ENCODE measurements at regions not wholly inside any gene's neighbourhood (a gene's known extent, or its start where the extent isn't known, plus 50 kb on each side); places are given as distances from the start of the nearest gene placed in this dataset.
"Not testable (repeated sequence)": the region's sequence is repeated elsewhere in the genome, so short reads cannot be mapped to it uniquely, and the experiment has no call there.

DNA sequence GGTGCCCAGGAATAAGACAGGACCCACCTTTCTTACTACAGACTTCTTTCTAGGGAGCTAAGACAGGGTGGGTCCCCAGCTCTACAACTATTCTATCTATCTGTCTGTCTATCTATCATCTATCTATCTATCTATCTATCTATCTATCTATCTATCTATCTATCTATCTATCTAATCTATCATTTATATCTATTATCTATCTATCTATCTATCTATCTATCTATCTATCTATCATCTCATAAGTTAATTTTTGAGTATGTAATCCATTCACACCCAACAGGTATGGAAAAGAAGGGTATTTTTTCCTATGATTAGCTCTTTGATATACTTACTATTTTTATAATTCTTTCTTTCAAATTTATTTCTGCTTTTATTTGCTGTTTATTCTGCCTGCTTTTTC, 55.9 kb downstream of the BAMBI start:
- DNase-seq, result no peak
- Mint-ChIP-seq H3K4me3 (no peak overlapping the region), H3K27me3 (peaks cover 10% of the 10 kb centered on the region), H3K9me3 (peaks cover 1% of the 10 kb centered on the region), H3K4me1 (peaks cover 2% of the 10 kb centered on the region), H3K27ac (no peak overlapping the region), H3K36me3 (no peaks in the 10 kb centered on the region)

DNA sequence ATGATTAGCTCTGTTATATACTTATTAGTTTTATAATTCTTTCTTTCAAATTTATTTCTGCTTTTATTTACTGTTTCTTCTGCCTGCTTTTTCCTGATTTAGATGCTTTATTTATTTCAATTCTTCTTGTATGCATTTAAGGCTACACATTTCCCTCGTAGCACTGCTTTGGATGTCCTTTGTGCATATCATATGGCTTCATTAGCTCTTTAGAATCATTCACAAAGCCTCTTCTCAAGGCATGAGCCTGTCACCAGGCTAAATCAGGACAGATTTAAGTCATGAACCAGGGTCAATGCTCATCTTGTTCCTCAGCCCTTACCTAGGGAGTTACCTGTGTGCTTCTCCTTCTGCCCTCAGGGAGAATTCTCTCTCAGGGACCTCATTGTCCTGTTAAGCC, 56.3 kb downstream of the BAMBI start:
- Mint-ChIP-seq H3K36me3 (no peaks in the 10 kb centered on the region), H3K4me1 (peaks cover 2% of the 10 kb centered on the region), H3K27me3 (peaks cover 14% of the 10 kb centered on the region), H3K9me3 (peaks cover 1% of the 10 kb centered on the region), H3K4me3 (no peak overlapping the region), H3K27ac (no peak overlapping the region)
- DNase-seq, result no peak

- Mint-ChIP-seq H3K27ac (no peak overlapping the region), H3K27me3 (peaks cover 12% of the 10 kb centered on the region), H3K4me3 (no peak overlapping the region), H3K36me3 (no peaks in the 10 kb centered on the region), H3K9me3 (peaks cover 1% of the 10 kb centered on the region), H3K4me1 (peaks cover 2% of the 10 kb centered on the region)
- DNase-seq, result no peak
Measured at GRCh38 chr10:28734938-28735759, 57.8 kb downstream of the BAMBI start.

DNA sequence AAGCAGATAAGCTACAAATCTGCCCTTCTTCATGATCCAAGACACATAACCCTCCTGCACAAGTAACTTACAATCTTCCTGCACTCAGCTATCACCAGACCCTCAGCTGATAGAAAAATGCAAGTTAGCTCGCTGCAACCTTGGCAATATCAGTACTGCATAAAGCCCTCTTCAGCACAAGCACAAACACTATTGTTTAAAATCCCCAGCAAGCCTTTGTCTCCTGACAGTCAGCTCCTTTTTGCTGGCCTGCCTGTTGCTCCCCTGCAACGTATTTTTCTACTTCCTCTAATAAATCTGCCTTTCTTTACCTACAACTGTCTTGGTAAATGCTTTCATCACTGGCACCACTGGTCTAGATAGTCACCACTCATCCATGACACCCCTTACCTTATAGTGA, 59.8 kb downstream of the BAMBI start:
- Mint-ChIP-seq H3K27me3 (peaks cover 17% of the 10 kb centered on the region), H3K9me3 (peaks cover 1% of the 10 kb centered on the region), H3K4me1 (no peaks in the 10 kb centered on the region), H3K36me3 (no peaks in the 10 kb centered on the region), H3K4me3 (no peak overlapping the region), H3K27ac (no peak overlapping the region)
- no peak for DNase-seq

DNA sequence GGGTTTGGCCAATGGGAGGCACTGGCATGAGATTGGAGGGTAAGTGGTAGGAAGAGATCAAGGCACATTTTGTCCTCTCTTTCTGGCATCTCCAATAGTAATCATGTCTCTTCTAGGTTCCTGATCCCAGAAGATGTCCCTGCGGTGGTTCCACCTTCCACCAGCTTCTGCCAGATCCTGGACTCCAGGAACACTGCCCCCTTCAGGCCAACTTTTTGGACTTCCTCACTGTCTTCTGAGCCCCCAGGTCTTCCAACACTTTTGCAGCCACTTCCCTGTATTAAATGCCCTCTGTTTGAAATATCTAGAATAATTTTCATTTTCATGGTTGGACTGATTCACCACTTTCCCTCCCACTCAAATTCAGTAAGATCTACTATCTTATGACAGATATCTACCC, 60.9 kb downstream of the BAMBI start:
- H3K4me3 Mint-ChIP-seq, result no peak overlapping the region
- no peak for DNase-seq
- H3K9me3 Mint-ChIP-seq, result no peaks in the 10 kb centered on the region
- H3K27ac Mint-ChIP-seq, result no peak overlapping the region
- no peaks in the 10 kb centered on the region for H3K4me1 Mint-ChIP-seq
- H3K27me3 Mint-ChIP-seq, result peaks cover 17% of the 10 kb centered on the region
- H3K36me3 Mint-ChIP-seq, result no peaks in the 10 kb centered on the region

DNA sequence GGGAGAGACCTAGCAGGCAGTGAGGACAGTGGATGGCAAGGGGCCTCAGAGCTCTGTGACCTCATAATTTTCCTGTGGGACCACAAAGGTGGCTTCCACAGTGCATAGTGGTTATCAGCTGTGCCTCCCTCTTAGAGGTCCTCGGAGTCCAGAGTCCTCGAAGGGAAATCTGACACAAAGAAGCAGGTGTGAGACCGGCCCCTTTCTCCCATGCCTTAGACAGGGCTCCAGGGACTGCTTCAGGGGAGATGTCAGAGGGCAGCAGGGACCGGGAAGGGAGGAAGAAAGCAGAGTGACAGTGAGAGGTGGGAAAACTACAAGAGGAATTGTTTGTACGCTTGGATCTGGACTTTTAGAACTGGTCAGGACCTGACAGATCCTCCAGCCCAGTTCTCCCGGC, 66.3 kb downstream of the BAMBI start:
- no peak overlapping the region for H3K27ac Mint-ChIP-seq
- H3K36me3 Mint-ChIP-seq, result no peaks in the 10 kb centered on the region
- DNase-seq, result no peak
- peaks cover 10% of the 10 kb centered on the region for H3K27me3 Mint-ChIP-seq
- no peak overlapping the region for H3K4me3 Mint-ChIP-seq
- no peaks in the 10 kb centered on the region for H3K4me1 Mint-ChIP-seq
- peaks cover 6% of the 10 kb centered on the region for H3K9me3 Mint-ChIP-seq

DNA sequence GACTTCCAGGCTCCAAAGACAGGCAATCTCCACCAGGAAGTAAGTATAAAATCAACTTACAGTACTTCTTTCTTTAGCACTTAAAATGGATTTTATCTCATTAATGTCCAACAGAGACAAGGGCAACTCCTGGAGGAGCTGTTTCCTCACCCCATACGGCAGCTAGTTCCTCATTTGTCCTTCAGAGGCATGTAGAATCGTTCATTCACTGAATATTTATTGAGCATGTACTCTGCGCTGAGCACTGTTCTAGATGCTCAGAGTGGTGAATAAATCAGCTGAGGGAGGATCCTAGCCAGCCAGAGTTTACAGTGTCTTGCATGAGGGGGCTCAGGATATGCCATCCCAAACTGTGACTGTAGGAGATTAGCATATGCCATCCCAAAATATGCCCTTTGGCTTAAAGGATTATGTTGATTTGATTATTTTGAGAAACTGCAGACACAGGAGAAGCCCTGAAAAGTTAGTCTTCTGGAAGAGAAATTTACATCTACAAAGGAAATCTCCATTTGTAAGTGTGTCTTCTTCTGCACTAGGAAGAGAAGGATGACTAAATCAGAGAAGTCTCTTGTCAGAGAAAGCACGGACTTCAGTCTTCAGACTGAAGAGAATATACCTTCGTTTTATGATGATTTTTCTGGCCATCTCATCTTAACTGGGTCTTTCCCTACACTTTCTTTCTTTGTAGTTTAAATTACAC, 66.9 kb downstream of the BAMBI start:
- peaks cover 6% of the 10 kb centered on the region for H3K9me3 Mint-ChIP-seq
- H3K27me3 Mint-ChIP-seq, result peaks cover 7% of the 10 kb centered on the region
- no peaks in the 10 kb centered on the region for H3K36me3 Mint-ChIP-seq
- no peak overlapping the region for H3K4me3 Mint-ChIP-seq
- H3K27ac Mint-ChIP-seq, result no peak overlapping the region
- DNase-seq, result no peak
- H3K4me1 Mint-ChIP-seq, result no peaks in the 10 kb centered on the region

DNA sequence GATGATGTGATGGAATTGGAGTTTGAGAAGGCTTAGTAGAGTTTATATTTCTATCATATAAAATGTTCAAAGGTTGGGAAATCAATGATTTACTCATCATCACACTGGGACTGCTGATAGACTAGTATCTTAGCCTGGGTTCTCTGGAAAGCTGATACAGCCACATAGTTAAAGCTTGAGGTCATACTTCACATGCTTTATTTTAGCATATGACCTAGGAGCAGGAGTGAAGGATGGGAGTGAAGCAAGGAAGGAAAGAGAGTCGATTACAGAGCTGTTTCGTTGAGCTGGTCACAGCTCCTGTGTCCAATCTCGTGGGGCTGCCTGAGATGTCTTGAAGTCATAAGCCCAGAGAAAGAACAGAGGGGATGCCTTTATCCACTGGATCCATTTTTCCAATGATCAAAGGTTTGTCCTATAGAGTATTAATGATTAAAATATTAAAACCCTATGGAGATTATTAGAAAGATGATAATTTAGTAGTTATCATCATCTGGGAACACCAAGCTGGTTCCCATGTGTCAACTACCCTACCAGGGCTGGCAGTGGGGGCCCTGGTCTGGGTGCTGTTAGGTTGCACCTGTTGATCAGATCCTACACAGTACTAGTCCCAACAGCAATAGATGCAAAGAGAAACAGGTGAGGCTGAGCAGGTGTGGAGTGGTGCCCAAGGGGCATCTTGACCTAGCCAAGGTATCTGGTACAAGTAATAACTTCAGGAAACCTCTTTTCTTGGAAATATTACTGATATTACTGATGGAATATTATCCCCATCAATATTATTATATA, 77.8 kb downstream of the BAMBI start:
- Mint-ChIP-seq H3K27me3 (peaks cover 26% of the 10 kb centered on the region), H3K4me1 (no peaks in the 10 kb centered on the region), H3K9me3 (peaks cover 8% of the 10 kb centered on the region), H3K27ac (no peak overlapping the region), H3K4me3 (no peak overlapping the region), H3K36me3 (no peaks in the 10 kb centered on the region)
- no peak for DNase-seq

DNA sequence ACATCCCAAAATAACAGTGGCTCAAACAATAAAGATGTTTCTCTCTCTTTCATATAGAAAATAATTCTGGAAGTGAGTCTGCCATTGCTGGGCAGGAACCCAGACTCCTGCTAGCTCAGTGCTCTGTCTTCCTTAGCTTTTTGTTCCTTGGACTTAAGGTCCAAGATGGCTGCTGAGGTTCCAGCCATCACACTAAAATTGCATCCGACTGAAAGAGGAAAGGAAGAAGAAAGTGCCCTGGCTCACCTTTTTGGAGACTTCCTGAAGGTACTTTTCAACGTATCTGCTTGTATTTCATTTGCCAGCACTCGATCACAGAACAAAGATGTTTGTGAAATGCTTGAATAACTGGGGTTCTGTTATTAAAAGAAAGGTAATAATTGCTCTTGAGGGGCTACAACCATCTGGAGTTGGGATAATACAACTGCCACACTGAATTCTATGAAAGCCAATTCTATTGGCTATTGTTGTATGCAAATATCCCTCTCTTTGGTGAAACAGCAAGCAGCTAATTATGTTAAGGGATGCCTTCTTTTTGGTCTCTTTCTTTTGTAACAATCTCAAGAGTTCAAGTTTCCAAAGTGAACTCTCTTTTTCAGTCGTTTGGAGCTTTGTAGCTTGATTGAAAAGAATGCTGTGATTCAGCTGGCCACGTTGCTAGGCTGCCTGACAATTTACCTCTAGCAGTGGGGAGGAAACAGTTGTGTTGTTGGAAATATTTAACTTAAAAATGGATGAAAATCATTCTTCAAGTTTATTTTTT, 83.9 kb downstream of the BAMBI start:
- Mint-ChIP-seq H3K27ac (no peak overlapping the region), H3K27me3 (peaks cover 31% of the 10 kb centered on the region), H3K4me3 (no peak overlapping the region), H3K9me3 (no peaks in the 10 kb centered on the region), H3K36me3 (no peaks in the 10 kb centered on the region), H3K4me1 (no peaks in the 10 kb centered on the region)
- DNase-seq, result no peak

- Mint-ChIP-seq H3K27ac (no peak overlapping the region), H3K4me3 (no peak overlapping the region), H3K9me3 (no peaks in the 10 kb centered on the region), H3K36me3 (no peaks in the 10 kb centered on the region), H3K27me3 (peaks cover 26% of the 10 kb centered on the region), H3K4me1 (no peaks in the 10 kb centered on the region)
- no peak for DNase-seq
Measured at GRCh38 chr10:28763471-28764170, 86.3 kb downstream of the BAMBI start.

- no peak for DNase-seq
- Mint-ChIP-seq H3K9me3 (no peaks in the 10 kb centered on the region), H3K4me3 (no peak overlapping the region)
Measured at GRCh38 chr10:28765641-28766040, 88.3 kb downstream of the BAMBI start.

GRCh38 chr10:28768227-28768626, 90.9 kb downstream of the BAMBI start:
- Mint-ChIP-seq H3K27ac (no peak overlapping the region), H3K9me3 (no peaks in the 10 kb centered on the region), H3K4me3 (no peak overlapping the region), H3K4me1 (no peaks in the 10 kb centered on the region), H3K27me3 (peaks cover 36% of the 10 kb centered on the region), H3K36me3 (no peaks in the 10 kb centered on the region)
- DNase-seq, result no peak

More at GRCh38 chr10:28765641-28766040, 88.3 kb downstream of the BAMBI start:
- Mint-ChIP-seq H3K27me3 (peaks cover 33% of the 10 kb centered on the region), H3K36me3 (no peaks in the 10 kb centered on the region), H3K27ac (no peak overlapping the region), H3K4me1 (no peaks in the 10 kb centered on the region)

- Mint-ChIP-seq H3K4me3 (no peak overlapping the region), H3K27me3 (peaks cover 28% of the 10 kb centered on the region), H3K36me3 (no peaks in the 10 kb centered on the region), H3K9me3 (no peaks in the 10 kb centered on the region), H3K27ac (no peak overlapping the region), H3K4me1 (no peaks in the 10 kb centered on the region)
- no peak for DNase-seq
Measured at GRCh38 chr10:28769091-28769604, 91.8 kb downstream of the BAMBI start.

DNA sequence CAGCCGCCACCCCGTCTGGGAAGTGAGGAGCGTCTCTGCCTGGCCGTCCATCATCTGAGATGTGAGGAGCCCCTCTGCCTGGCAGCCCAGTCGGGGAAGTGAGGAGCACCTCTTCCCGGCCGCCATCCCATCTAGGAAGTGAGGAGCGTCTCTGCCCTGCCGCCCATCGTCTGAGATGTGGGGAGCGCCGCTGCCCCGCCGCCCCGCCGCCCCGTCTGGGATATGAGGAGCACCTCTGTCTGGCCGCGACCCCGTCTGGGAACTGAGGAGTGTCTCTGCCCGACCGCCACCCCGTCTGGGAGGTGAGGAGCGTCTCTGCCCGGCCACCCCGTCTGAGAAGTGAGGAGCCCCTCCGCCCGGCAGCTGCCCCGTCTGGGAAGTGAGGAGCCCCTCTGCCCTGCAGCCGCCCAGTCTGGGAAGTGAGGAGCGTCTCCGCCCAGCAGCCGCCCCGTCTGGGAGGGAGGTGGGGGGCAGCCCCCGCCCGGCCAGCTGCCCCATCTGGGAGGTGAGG, 94.3 kb downstream of the BAMBI start:
- H3K9me3 Mint-ChIP-seq, result not testable (repeated sequence)

More for the DNA sequence above, 94.3 kb downstream of the BAMBI start:
- H3K4me3 Mint-ChIP-seq, H3K36me3 Mint-ChIP-seq, H3K27ac Mint-ChIP-seq, DNase-seq, H3K4me1 Mint-ChIP-seq: not testable (repeated sequence)
- H3K27me3 Mint-ChIP-seq, result peaks cover 24% of the 10 kb centered on the region
